IPS-NIHi7 (cell line): ENCODE measurements at regions not wholly inside any gene's neighbourhood (a gene's known extent, or its start where the extent isn't known, plus 50 kb on each side); places are given as distances from the start of the nearest gene placed in this dataset.
A peak's percentile ranks its signal among the peaks of the same experiment; 100 is the strongest.

Source experiments
- DNase-seq: peaks from one replicate; pipeline ENCODE4 v3.0.0; 2012; ENCODE audit warnings: mixed read lengths; ENCODE audit errors: extremely low spot score

- no peak for DNase-seq
Measured at GRCh38 chr5:56487528-56488115, 254.5 kb upstream of the ANKRD55 start.

- no peak for DNase-seq
Measured at GRCh38 chr5:56482363-56482762, 249.2 kb upstream of the ANKRD55 start.

- peak; percentile 73 for DNase-seq
Measured at GRCh38 chr5:56481428-56482357, 248.6 kb upstream of the ANKRD55 start.

- peak; percentile 68 for DNase-seq
Measured at GRCh38 chr5:56480705-56481427, 247.7 kb upstream of the ANKRD55 start.

- DNase-seq, result peak; percentile 42
Measured at GRCh38 chr5:56480078-56480704, 247.1 kb upstream of the ANKRD55 start.

- DNase-seq, result no peak
Measured at GRCh38 chr5:56479696-56480077, 246.6 kb upstream of the ANKRD55 start.

GRCh38 chr5:56479126-56479525 is 246.0 kb upstream of the ANKRD55 start:
- no peak for DNase-seq

GRCh38 chr5:56478062-56478461 is 244.9 kb upstream of the ANKRD55 start:
- no peak for DNase-seq

GRCh38 chr5:56476487-56476856 is 243.3 kb upstream of the ANKRD55 start:
- no peak for DNase-seq

- no peak for DNase-seq
Measured at GRCh38 chr5:56475689-56476486, 242.8 kb upstream of the ANKRD55 start.

- no peak for DNase-seq
Measured at GRCh38 chr5:56471707-56472106, 238.6 kb upstream of the ANKRD55 start.

GRCh38 chr5:56470007-56470406 is 236.9 kb upstream of the ANKRD55 start:
- DNase-seq, result no peak

- no peak for DNase-seq
Measured at GRCh38 chr5:56468277-56468676, 235.1 kb upstream of the ANKRD55 start.

GRCh38 chr5:56467176-56467717 is 234.1 kb upstream of the ANKRD55 start:
- DNase-seq, result no peak

- DNase-seq, result no peak
Measured at GRCh38 chr5:56466136-56466816, 233.1 kb upstream of the ANKRD55 start.

GRCh38 chr5:56465769-56466135 is 232.6 kb upstream of the ANKRD55 start:
- DNase-seq, result no peak

- DNase-seq, result no peak
Measured at GRCh38 chr5:56464935-56465768, 232.0 kb upstream of the ANKRD55 start.

GRCh38 chr5:56463944-56464571 is 230.9 kb upstream of the ANKRD55 start:
- DNase-seq, result no peak

- no peak for DNase-seq
Measured at GRCh38 chr5:56461584-56461983, 228.5 kb upstream of the ANKRD55 start.
